Stimulated activated CD4-positive, alpha-beta T cell treated with anti-CD3 and anti-CD28 coated beads, Interleukin-1b, Interleukin-23, amount 100 ng/mL, for 4 hours (primary cell): ENCODE measurements at regions not wholly inside any gene's neighbourhood (a gene's known extent, or its start where the extent isn't known, plus 50 kb on each side); places are given as distances from the start of the nearest gene placed in this dataset.
"Not testable (repeated sequence)": the region's sequence is repeated elsewhere in the genome, so short reads cannot be mapped to it uniquely, and the experiment has no call there.

ENCODE experiments used
- DNase-seq, 2 donors: peaks; one replicate each; pipeline ENCODE4 v3.0.0-alpha.2; 2020; ENCODE audit warnings: low read depth in 2 of 2

GRCh38 chr7:131019351-131019750 is 285.3 kb upstream of the KLF14 start:
- no peak for DNase-seq

DNA sequence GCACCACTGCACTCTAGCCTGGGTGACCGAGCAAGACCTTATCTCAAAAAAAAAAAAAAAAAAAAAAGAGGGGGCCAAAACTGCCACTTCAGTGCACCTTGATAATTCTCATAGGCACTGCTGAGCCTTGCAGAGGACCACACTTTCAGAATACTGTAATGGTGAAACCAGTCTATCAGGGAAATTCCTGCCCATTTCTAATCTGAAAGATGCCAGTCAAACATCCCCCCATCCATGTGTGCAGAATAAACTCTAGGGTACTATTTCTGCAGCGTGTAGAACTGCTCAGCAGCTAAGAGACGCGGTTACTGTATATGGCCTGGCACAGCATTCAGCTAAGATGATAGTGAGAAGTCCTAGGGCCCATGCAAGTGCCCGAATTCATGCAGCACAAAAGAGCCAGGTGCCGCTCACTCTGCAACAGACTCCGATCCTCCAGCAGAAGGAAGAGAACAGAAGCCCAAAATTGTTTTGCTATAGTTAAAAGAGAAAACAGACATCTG is 286.8 kb upstream of the KLF14 start:
- DNase-seq: no peak

DNA sequence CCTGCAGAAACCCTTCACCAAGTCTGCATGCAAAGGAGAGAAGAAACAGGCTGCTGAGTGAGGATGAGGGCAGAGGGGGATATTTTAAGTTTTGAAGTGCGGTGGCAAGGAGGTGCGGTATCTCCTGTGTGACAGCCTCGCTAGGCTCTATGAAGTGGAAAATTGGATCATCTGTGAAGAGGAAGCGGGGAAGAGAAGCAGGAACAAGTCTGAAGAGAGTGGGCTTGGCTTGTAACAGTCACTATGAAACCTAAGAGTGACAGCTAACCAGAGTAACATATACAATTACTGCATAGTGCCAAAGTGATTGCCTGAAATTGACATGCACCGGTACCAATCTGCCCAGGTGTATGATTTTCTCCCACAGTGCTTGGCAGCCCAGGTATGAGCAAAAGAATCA is 287.5 kb upstream of the KLF14 start:
- no peak for DNase-seq

DNA sequence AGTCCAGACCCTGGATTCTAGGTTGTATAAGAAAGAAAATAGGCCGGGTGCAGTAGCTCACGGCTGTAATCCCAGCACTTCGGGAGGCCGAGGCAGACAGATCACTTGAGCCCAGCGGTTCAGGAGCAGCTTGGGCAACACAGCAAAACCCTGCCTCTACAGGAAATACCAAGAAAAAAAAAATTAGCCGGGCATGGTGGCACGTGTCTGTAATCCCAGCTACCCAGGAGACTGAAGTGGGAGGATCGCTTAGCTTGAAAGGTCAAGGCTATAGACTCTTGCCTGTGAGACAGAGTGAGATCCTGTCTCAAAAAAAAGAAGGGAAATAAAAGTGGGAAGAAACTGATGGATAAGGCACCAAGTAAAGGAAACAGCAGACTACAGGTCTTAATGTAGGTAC is 287.9 kb upstream of the KLF14 start:
- no peak for DNase-seq

- no peak for DNase-seq
These were observed 292.4 kb upstream of the KLF14 start for GRCh38 chr7:131026297-131027000.

GRCh38 chr7:131027287-131027773 is 293.3 kb upstream of the KLF14 start:
- no peak for DNase-seq

DNA sequence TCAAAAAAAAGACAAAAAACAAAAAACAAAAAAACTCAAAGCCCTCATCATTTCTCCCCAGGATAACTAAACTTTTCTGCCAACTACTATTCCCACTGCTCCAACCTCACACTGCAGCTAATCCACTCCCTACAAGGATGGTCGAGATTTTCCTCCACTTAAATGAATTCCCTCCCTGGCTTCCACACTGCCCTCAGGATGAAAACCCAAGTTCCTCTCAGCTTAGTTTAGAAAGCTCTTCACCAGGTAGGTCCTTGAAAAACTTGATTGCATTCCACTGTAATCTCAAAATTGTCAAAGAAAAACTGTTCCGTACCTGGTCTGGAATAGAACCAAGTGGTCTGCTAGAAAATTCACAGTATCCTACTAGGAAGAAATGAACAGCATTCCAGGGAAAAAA is 294.3 kb upstream of the KLF14 start:
- no peak for DNase-seq

DNA sequence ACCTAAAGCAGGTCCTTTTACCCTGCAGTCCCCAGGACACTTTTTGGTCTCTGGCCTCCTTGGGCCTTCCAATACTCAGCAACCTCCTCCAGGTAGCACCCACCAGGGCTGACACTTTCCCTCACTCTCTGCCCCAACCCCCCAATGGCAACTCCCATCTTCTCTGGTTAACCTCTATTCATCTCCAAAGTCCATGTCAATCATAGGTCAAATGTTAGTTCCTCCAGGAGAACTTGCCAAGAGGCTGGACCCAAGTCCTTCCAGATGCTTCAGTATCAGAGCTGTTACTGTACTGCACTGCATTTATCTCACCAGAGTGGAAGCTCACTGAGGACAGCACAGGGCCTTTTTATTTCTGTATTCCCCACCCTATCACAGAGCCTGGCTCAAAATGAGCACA is 295.0 kb upstream of the KLF14 start:
- no peak for DNase-seq

- DNase-seq: no peak
These were observed 296.4 kb upstream of the MKLN1 start for GRCh38 chr7:131031099-131031868.

- no peak for DNase-seq
These were observed 294.9 kb upstream of the MKLN1 start for GRCh38 chr7:131032786-131033185.

GRCh38 chr7:131034166-131034881 is 293.4 kb upstream of the MKLN1 start:
- no peak for DNase-seq

GRCh38 chr7:131035088-131035770 is 292.4 kb upstream of the MKLN1 start:
- DNase-seq: no peak

- DNase-seq: no peak
These were observed 289.5 kb upstream of the MKLN1 start for GRCh38 chr7:131038153-131038552.

DNA sequence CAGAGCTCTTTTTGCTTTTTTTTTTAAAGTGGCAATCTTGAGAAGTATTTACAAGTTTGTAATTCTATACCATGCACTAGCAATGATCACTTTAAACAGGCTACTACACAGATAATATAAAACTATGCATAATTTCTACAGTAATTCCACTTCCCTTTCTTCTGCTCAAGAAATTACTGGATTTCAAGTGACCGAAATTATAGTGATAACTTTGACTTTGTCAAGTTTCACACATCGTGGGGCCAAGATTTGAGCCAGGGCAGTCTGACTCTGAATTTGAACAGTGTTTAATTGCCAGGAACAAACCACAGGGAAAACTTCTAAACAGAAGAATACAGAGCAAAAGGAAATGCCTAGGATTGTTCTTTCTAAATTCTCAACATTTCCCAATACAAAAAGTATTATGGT is 288.3 kb upstream of the MKLN1 start:
- DNase-seq: no peak

GRCh38 chr7:131039836-131040235 is 287.8 kb upstream of the MKLN1 start:
- DNase-seq: no peak

- DNase-seq: peak; percentile 21 to 53
These were observed 287.2 kb upstream of the MKLN1 start for GRCh38 chr7:131040467-131040932.

DNA sequence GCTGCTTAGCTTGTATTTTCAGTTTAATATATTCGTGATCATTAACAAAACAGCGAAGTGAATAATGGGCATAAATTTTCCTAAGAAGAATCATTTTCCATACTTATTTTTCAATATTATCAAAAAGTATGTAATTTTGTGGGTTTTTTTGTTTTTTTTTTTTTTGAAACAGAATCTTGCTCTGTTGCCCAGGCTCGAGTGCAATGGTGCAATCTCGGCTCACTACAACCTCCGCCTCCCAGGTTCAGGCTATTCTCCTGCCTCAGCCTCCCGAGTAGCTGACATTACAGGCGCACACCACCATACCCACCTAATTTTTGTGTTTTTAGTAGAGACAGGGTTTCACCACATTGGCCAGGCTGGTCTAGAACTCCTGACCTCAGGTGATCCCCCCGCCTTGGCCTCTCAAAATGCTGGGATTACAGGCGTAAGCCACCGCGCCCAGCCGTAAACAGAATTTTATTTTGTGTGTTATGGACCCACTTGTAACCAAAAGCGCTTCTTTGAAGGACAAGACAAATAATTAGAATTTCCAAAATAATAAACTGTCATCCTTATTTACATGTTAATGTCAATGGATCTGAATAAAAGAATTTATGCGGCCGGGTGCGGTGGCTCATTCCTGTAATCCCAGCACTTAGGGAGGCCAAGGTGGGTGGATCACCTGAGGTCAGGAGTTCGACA is 286.5 kb upstream of the MKLN1 start:
- not testable (repeated sequence) for DNase-seq

- no peak for DNase-seq
These were observed 285.2 kb upstream of the MKLN1 start for GRCh38 chr7:131042269-131043160.

GRCh38 chr7:131045526-131045925 is 282.1 kb upstream of the MKLN1 start:
- DNase-seq: no peak

DNA sequence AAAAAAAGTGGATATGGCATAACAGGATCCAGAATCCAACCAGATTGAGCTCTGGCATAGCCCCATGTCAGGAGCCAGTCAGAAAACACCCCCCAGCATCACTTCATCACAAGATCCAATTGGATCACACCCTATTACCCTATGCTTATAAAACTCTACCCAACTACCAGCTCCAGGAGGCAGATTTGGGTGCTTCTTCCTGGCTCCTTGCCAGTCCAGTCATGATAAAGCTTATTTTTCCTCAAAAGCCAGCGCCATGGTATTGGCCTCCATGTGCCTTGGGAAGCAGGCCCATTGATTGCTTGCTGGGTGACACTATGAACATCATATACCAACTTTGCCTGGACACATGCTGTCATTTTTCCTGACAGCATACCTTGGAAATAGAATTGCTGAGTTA is 281.4 kb upstream of the MKLN1 start:
- no peak for DNase-seq
